ENCODE measurements at regions not wholly inside any gene's neighbourhood (a gene's known extent, or its start where the extent isn't known, plus 50 kb on each side); places are given as distances from the start of the nearest gene placed in this dataset.

GRCh38 chr4:166680796-166681195 lies 553.5 kb downstream of the SPOCK3 start:
- Histone ChIP-seq H3K27me3 (replicated peaks; ENCODE audit: control insufficient read depth, insufficient read depth, low read length) (no peaks in the 10 kb centered on the region), H3K4me3 (replicated peaks; ENCODE audit: low read depth, low read length) (no peak overlapping the region), H3K36me3 (ENCODE audit: control insufficient read depth, insufficient read depth, low read length) (no peaks in the 10 kb centered on the region)
- DNase-seq (ENCODE audit: extremely low read depth, insufficient read length) = no peak
- no peak for TF ChIP-seq CTCF (IDR thresholded peaks at IDR 0.05; ENCODE audit: insufficient read depth, low read length, poor library complexity, severe bottlenecking)

- TF ChIP-seq CTCF (IDR thresholded peaks at IDR 0.05; ENCODE audit: insufficient read depth, low read length, poor library complexity, severe bottlenecking) = no peak
- Histone ChIP-seq H3K4me3 (replicated peaks; ENCODE audit: low read depth, low read length) (no peak overlapping the region), H3K36me3 (ENCODE audit: control insufficient read depth, insufficient read depth, low read length) (no peaks in the 10 kb centered on the region), H3K27me3 (replicated peaks; ENCODE audit: control insufficient read depth, insufficient read depth, low read length) (no peaks in the 10 kb centered on the region)
- DNase-seq (ENCODE audit: extremely low read depth, insufficient read length) = no peak
These were observed 552.1 kb downstream of the SPOCK3 start for GRCh38 chr4:166682200-166682599.

All from GM06990 (cell line).